Lung (tissue), 11 donors: ENCODE measurements at regions not wholly inside any gene's neighbourhood (a gene's known extent, or its start where the extent isn't known, plus 50 kb on each side); places are given as distances from the start of the nearest gene placed in this dataset.

Source experiments
- ATAC-seq: fragments of 200-7000 bp; cut with Tn5 transposase; one replicate; pipeline ENCODE4 v1.9.1; 2020; ENCODE audit warnings: moderate number of reproducible peaks; ENCODE audit not compliant: insufficient read depth, low FRiP score
- DNase-seq, 3 donors: peaks; one replicate each; pipeline ENCODE4 v3.0.0-alpha.2; 2013 to 2017
- H3K27ac ChIP-seq, 2 donors: one replicate each; pipeline ENCODE4 v1.5.1; 2013; ENCODE audit warnings: mild to moderate bottlenecking in 2 of 2, moderate library complexity in 2 of 2, control low read depth in 1 of 2, inconsistent platforms in 1 of 2, low read depth in 1 of 2, low read length in 1 of 2
- H3K27me3 ChIP-seq, 3 donors: one replicate each; pipeline ENCODE4 v1.5.1; 2013; ENCODE audit warnings: low read length in 2 of 3; ENCODE audit not compliant: control insufficient read depth in 3 of 3, insufficient read depth in 3 of 3
- H3K36me3 ChIP-seq, 4 donors: one replicate each; pipeline ENCODE4 v1.5.1; 2013; ENCODE audit warnings: low read length in 4 of 4, mild to moderate bottlenecking in 1 of 4, moderate library complexity in 1 of 4; ENCODE audit not compliant: control insufficient read depth in 4 of 4, insufficient read depth in 4 of 4
- H3K4me1 ChIP-seq, 5 donors: one replicate each; pipeline ENCODE4 v1.5.1; 2013; ENCODE audit warnings: low read length in 5 of 5, mild to moderate bottlenecking in 2 of 5, moderate library complexity in 1 of 5; ENCODE audit not compliant: control insufficient read depth in 5 of 5, insufficient read depth in 5 of 5
- H3K4me3 ChIP-seq: one replicate; pipeline ENCODE4 v1.5.1; 2013; ENCODE audit warnings: mild to moderate bottlenecking, control low read depth, moderate library complexity
- H3K9ac ChIP-seq, 2 donors: one replicate each; pipeline ENCODE4 v1.5.1; 2013; ENCODE audit warnings: low read length in 2 of 2, control low read depth in 1 of 2; ENCODE audit not compliant: insufficient read depth in 1 of 2
- H3K9me3 ChIP-seq, 4 donors: one replicate each; pipeline ENCODE4 v1.5.1; 2013; ENCODE audit warnings: low read length in 3 of 4, mild to moderate bottlenecking in 1 of 4, moderate library complexity in 1 of 4; ENCODE audit not compliant: control insufficient read depth in 4 of 4, insufficient read depth in 3 of 4
- CTCF ChIP-seq: IDR thresholded peaks from 2 replicates; pipeline ENCODE4 v1.5.1; 2012; ENCODE audit warnings: mild to moderate bottlenecking; ENCODE audit errors: control extremely low read depth, extremely low read depth
- WGBS, 2 donors: extraction: QIAGEN DNeasy Blood & Tissue Kit; methylation state at CpG; one replicate each; pipeline ENCODE4 v1.1.7; 2013; 5-methylcytosine and 5-hydroxymethylcytosine counted together
- donor health status: control.
- donor health status: control.
- donor health status: Bipolar disorder and iron deficiency.
- donor health status: healthy.
- donor health status: DM: yes; HTN: yes; CAD: no.

- no peaks in the 10 kb centered on the region for H3K9me3 ChIP-seq
- DNase-seq: no peak
- H3K4me3 ChIP-seq: no peak overlapping the region
- no peaks in the 10 kb centered on the region for H3K36me3 ChIP-seq
- no peaks in the 10 kb centered on the region for H3K27me3 ChIP-seq
- no peak for ATAC-seq
- no peak overlapping the region for H3K9ac ChIP-seq
- peaks cover 0 to 26% (median 0%) of the 10 kb centered on the region in 5 donors for H3K4me1 ChIP-seq
- no peak for TF ChIP-seq CTCF
- H3K27ac ChIP-seq: no peak overlapping the region
Observed at GRCh38 chr2:183946193-183946592, 652.1 kb upstream of the ZNF804A start.

- peak; percentile 18 to 89 (median 88) for DNase-seq
- 54 to 71% methylated on average over 1 of the region's 1 CpG for WGBS, 2 donors
Observed at GRCh38 chr2:183948861-183949260, 649.5 kb upstream of the ZNF804A start.

GRCh38 chr2:183950673-183951072, 647.7 kb upstream of the ZNF804A start:
- no peak for TF ChIP-seq CTCF
- WGBS, 2 donors: 74 to 82% methylated on average over 1 of the region's 1 CpG
- Histone ChIP-seq H3K4me3 (no peak overlapping the region), H3K9ac (no peak overlapping the region), H3K4me1 (peaks cover 0 to 36% (median 0%) of the 10 kb centered on the region in 5 donors), H3K27me3 (no peaks in the 10 kb centered on the region), H3K9me3 (no peaks in the 10 kb centered on the region), H3K27ac (no peak overlapping the region), H3K36me3 (no peaks in the 10 kb centered on the region)
- peak in 1 of 3 donors; percentile 48 for DNase-seq
- no peak for ATAC-seq

More at GRCh38 chr2:183948861-183949260, 649.5 kb upstream of the ZNF804A start:
- TF ChIP-seq CTCF: no peak
- peaks cover 0 to 36% (median 0%) of the 10 kb centered on the region in 5 donors for H3K4me1 ChIP-seq
- no peak overlapping the region for H3K9ac ChIP-seq
- no peak overlapping the region for H3K27ac ChIP-seq
- no peaks in the 10 kb centered on the region for H3K9me3 ChIP-seq
- no peaks in the 10 kb centered on the region for H3K36me3 ChIP-seq
- H3K4me3 ChIP-seq: no peak overlapping the region
- no peaks in the 10 kb centered on the region for H3K27me3 ChIP-seq
- no peak for ATAC-seq

GRCh38 chr2:183951630-183952029, 646.7 kb upstream of the ZNF804A start:
- H3K4me1 ChIP-seq: peaks cover 0 to 36% (median 0%) of the 10 kb centered on the region in 5 donors
- no peaks in the 10 kb centered on the region for H3K36me3 ChIP-seq
- no peak overlapping the region for H3K27ac ChIP-seq
- 82 to 85% methylated on average over 2 of the region's 2 CpGs for WGBS, 2 donors
- H3K9ac ChIP-seq: no peak overlapping the region
- no peaks in the 10 kb centered on the region for H3K9me3 ChIP-seq
- no peak overlapping the region for H3K4me3 ChIP-seq
- TF ChIP-seq CTCF: no peak
- ATAC-seq (no peak), DNase-seq (peak in 2 of 3 donors; percentile 22 to 42)
- no peaks in the 10 kb centered on the region for H3K27me3 ChIP-seq
